ENCODE measurements at regions not wholly inside any gene's neighbourhood (a gene's known extent, or its start where the extent isn't known, plus 50 kb on each side); places are given as distances from the start of the nearest gene placed in this dataset.
A peak's percentile ranks its signal among the peaks of the same experiment; 100 is the strongest.
"Not testable (repeated sequence)": the region's sequence is repeated elsewhere in the genome, so short reads cannot be mapped to it uniquely, and the experiment has no call there.

GRCh38 chr7:69439636-69440325, 158.5 kb upstream of the AUTS2 start:
- DNase-seq = no peak

GRCh38 chr7:69440976-69441375, 157.3 kb upstream of the AUTS2 start:
- no peak for DNase-seq

- no peak for DNase-seq
These were observed 155.1 kb upstream of the AUTS2 start for GRCh38 chr7:69443136-69443535.

DNA sequence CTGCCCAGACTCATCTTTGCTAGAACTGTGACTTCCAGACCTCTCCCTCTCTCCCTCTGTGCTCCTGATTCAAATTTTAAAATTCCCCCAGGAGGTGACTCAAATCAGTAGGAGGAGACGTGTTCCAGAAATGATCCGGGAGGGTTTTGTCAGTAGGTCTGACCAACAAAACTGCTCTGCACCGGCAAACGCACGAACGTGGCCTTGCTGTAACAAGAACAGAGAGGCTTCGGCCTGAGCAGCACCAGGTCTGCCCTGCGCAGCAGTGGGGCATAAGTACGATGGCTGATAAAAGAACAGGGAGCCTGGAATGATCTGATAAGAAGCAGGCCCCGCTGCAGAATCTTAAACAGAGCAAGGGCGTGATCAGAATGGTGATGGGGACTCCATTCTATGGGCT, 152.7 kb upstream of the AUTS2 start:
- DNase-seq = no peak

GRCh38 chr7:69446213-69446612, 152.1 kb upstream of the AUTS2 start:
- not testable (repeated sequence) for DNase-seq

GRCh38 chr7:69448071-69448470, 150.2 kb upstream of the AUTS2 start:
- no peak for DNase-seq

GRCh38 chr7:69450456-69450855, 147.8 kb upstream of the AUTS2 start:
- no peak for DNase-seq

DNA sequence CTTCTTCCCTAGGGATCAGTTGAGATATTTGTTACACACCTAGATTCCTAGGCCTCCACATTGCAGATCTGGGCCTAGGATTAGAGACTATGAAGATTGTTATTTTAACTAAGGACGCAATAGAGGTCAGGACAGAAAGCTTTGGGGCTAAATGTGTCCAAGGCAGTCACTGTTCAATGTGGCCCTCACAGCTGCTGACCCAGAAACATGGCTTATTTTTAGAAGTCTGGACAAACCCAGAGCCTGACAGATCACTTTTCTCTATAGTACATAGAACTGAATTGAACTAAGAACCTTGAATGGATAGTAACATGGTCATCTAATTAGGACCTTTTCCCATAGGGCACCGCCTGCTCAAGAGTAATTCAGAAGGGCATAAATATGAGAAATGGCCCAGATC, 146.6 kb upstream of the AUTS2 start:
- no peak for DNase-seq

- DNase-seq = no peak
These were observed 145.5 kb upstream of the AUTS2 start for GRCh38 chr7:69452797-69453196.

GRCh38 chr7:69457595-69458504, 140.4 kb upstream of the AUTS2 start:
- DNase-seq = peak; percentile 61

DNA sequence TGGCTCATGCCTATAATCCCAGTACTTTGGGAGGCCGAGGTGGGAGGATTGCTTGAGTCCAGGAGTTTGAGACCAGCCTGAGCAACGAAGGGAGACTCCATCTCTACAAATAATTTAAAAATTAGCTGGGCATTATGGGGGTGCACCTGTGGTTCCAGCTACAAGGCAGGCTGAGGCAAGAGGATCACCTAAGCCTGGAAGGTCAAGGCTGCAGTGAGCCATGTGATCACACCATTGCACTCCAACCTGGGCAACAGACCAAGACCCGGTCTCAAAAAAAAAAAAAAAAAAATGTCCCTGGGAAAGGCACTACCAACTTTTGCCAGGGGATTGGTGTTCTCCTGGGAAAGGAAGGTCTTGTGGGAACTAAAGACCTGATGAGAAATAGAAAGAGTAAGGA, 134.2 kb upstream of the AUTS2 start:
- DNase-seq = no peak

DNA sequence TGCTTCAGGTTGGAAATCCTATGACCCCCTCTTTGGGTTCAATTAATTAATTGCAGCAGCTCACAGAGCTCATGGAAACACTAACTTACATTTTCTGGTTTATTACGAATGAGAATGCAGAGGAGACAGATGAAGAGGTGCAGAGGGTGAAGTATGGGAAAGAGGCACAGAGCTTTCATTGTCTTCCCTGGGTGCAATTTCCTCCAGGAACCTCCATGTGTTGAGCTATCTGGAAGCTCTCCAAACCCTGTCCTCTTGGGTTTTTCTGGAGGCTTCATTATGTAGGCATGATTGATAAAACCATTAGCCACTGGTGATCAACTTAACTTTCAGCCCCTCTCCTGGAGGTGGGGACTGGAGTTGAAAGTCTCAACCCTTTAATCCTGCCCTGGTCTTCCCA, 133.0 kb upstream of the AUTS2 start:
- DNase-seq = no peak

DNA sequence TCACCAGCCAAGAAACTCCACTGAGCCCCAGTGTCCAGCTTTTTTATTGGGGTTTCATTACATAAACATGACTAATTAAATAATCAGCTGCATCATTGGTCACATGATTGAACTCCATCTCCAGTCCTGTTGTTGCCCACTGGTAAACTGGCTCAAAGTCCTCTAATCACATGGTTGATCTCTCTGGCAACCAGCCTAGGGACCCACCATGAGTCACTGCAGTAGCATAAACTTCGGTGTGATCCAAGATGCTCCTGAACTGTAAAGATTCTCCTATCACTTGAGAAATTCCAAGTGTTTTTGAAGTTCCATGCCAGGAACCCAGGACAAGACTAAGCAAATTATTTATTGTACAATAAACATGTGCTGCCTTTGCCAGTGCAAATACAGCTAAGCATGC, 130.4 kb upstream of the AUTS2 start:
- no peak for DNase-seq

DNA sequence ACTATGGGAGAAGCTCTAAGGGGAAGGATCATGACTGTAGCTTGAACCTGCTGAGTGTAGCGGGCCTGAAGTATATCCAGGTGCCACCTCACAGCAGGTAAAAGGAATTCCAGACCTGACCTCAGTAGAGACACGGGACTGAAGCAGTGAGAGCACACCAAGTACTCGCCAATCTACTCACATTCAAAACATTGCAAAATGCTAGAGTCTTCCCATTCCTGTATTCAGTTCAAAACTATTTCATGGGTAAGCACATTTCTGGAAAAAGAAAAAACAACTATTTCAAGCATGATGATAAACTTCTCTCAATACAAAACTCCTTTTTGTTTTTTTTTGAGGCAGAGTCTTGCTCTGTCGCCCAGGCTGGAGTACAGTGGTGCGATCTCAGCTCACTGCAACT, 121.9 kb upstream of the AUTS2 start:
- no peak for DNase-seq

DNA sequence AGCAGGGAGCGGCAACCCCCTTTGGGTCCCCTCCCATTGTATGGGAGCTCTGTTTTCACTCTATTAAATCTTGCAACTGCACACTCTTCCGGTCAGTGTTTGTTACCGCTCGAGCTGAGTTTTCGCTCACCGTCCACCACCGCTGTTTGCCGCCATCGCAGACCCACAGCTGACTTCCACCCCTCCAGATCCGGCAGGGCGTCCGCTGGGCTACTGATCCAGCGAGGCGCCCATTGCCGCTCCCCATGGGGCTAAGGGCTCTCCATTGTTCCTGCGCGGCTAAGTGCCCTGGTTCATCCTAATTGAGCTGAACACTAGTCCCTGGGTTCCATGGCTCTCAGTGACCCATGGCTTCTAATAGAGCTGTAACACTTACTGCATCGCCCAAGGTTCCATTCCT, 115.6 kb upstream of the AUTS2 start:
- DNase-seq = no peak

GRCh38 chr7:69489533-69489932, 108.7 kb upstream of the AUTS2 start:
- DNase-seq = no peak

GRCh38 chr7:69498671-69499070, 99.6 kb upstream of the AUTS2 start:
- no peak for DNase-seq

DNA sequence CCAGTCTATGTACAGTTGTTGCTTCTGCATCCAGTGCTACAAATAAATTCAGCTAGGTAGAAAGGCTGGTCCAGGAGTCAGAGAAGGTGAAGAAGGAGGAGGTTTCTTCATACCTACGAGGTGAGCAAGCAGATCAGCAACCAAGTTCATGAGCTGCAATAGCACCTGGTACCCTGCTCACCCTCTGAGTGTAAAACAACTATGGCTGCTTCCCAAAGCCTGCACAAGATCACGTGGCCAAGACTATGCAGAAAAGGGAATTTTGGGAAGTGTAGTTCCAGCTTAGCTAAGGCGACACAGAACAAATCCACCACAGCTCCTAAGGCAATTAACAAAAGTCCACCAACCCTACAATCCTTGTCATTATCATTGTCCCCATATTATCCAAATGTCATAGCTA, 95.9 kb upstream of the AUTS2 start:
- no peak for DNase-seq

GRCh38 chr7:69504733-69505420, 93.4 kb upstream of the AUTS2 start:
- no peak for DNase-seq

DNA sequence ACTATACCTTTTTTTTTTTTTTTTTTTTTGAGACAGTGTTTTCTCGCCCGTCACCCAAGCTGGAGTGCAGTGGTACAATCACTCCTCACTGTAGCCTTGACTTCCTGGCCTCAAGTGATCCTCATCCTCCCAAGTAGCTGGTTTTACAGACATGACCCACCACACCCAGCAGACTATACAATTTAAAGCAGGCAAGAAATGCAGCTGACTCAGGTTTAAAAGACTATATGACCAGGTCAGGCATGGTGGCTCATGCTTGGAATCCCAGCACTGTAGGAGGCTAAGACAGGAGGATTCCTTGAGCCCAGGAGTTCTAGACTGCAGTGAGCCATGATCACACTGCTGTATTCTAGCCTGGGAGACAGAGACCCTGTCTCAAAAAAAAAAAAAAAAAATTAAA, 89.5 kb upstream of the AUTS2 start:
- no peak for DNase-seq

GRCh38 chr7:69510114-69510513, 88.2 kb upstream of the AUTS2 start:
- DNase-seq = peak; percentile 12

- no peak for DNase-seq
These were observed 82.6 kb upstream of the AUTS2 start for GRCh38 chr7:69515495-69516212.

DNA sequence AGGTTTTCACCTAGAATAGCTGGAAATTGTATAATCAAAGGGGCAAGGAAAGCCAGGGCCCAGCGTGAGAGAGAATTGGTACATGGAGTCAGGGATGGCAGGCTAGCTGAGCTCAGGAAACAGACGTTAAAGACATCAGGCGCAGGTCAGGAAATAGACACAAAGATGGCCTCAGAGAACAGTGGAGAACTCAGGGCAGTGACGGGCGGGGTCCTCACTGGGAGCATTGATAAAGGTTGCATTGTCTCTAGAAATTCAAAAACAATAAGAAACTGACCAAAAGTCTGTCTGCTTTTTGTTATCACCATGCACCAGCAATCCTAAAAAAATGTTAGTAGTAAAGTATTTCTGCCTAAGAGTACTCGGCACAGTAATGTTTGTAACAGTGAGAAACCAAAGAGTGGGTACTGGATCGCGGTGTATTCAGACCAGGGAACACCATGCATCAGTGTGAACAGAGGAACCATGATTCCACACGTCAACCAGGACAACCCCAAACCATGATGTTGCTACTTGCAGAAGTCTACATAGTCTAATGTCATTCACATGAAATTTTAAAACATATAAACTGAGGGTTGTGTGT, 81.9 kb upstream of the AUTS2 start:
- DNase-seq = no peak

Measured in NCI-H226 (cell line).